Caco-2 (cell line): ENCODE measurements at regions not wholly inside any gene's neighbourhood (a gene's known extent, or its start where the extent isn't known, plus 50 kb on each side); places are given as distances from the start of the nearest gene placed in this dataset.
"Not testable (repeated sequence)": the region's sequence is repeated elsewhere in the genome, so short reads cannot be mapped to it uniquely, and the experiment has no call there.

Experiments used
- BruUV-seq: library from RNA; stranded (reverse); fragments of 400-500 nt; replicated peaks from 2 replicates; lab custom pipeline; 2021; lab: Mats Ljungman, UMichigan
- CTCF ChIA-PET: fragments of 300-600 bp; sonication (Branson Sonifier 250); formaldehyde crosslinking; loops from one replicate; lab custom pipeline; 2022; ENCODE audit warnings: antibody characterized with exemption; lab: Charles Lee
- POLR2A ChIA-PET: fragments of 300-600 bp; sonication (Branson Sonifier 250); formaldehyde crosslinking; loops from one replicate; lab custom pipeline; 2022; ENCODE audit warnings: antibody characterized with exemption; lab: Charles Lee
- DNase-seq, 2 experiments: peaks; one replicate each; pipeline versions ENCODE4 v3.0.0 to v3.0.0-alpha.2; 2020 to 2022
- H3K27me3 ChIP-seq: replicated peaks from 2 replicates; pipeline ENCODE4 v1.6.0; 2011; ENCODE audit warnings: low read length; ENCODE audit not compliant: control insufficient read depth, insufficient read depth
- H3K36me3 ChIP-seq: 2 replicates; pipeline ENCODE4 v1.5.1; 2011; ENCODE audit warnings: low read length; ENCODE audit not compliant: control insufficient read depth, insufficient read depth
- H3K4me1 ChIP-seq: fragments of 250-450 bp; sonication (Bioruptor Pico); 2 replicates; pipeline ENCODE4 v1.5.1; 2020; ENCODE audit warnings: mild to moderate bottlenecking
- H3K4me3 ChIP-seq: 2 replicates; pipeline ENCODE4 v1.5.1; 2011; ENCODE audit warnings: low read depth, mild to moderate bottlenecking, control low read depth, low read length
- H3K9me3 ChIP-seq: fragments of 250-450 bp; sonication (Bioruptor Pico); 2 replicates; pipeline ENCODE4 v1.5.1; 2020; ENCODE audit warnings: mild to moderate bottlenecking, moderate library complexity
- H3K27ac Mint-ChIP-seq: one replicate; pipeline ENCODE4 v1.8.0; 2022; ENCODE audit warnings: mixed read lengths; ENCODE audit not compliant: unreplicated experiment
- H3K27me3 Mint-ChIP-seq: one replicate; pipeline ENCODE4 v1.8.0; 2022; ENCODE audit warnings: mixed read lengths; ENCODE audit not compliant: insufficient read depth, unreplicated experiment
- H3K36me3 Mint-ChIP-seq: one replicate; pipeline ENCODE4 v1.8.0; 2022; ENCODE audit warnings: mild to moderate bottlenecking, mixed read lengths; ENCODE audit not compliant: insufficient read depth, unreplicated experiment
- H3K4me1 Mint-ChIP-seq: one replicate; pipeline ENCODE4 v1.8.0; 2022; ENCODE audit warnings: low read depth, mixed read lengths; ENCODE audit not compliant: unreplicated experiment
- H3K4me3 Mint-ChIP-seq: one replicate; pipeline ENCODE4 v1.8.0; 2022; ENCODE audit warnings: mild to moderate bottlenecking, moderate library complexity, mixed read lengths; ENCODE audit not compliant: unreplicated experiment
- H3K9me3 Mint-ChIP-seq: one replicate; pipeline ENCODE4 v1.8.0; 2022; ENCODE audit warnings: mixed read lengths; ENCODE audit not compliant: unreplicated experiment
- CTCF ChIP-seq, 2 experiments: fragments of 200-600 bp in 1 of 2; IDR thresholded peaks; 1 replicate in 1 of 2; 2 replicates in 1 of 2; pipeline versions ENCODE4 v1.5.1 to v1.8.0; 2011 to 2022; ENCODE audit warnings: antibody characterized with exemption in 1 of 2, control low read depth in 1 of 2, inconsistent platforms in 1 of 2, low read depth in 1 of 2, low read length in 1 of 2, mild to moderate bottlenecking in 1 of 2, moderate library complexity in 1 of 2; ENCODE audit not compliant: insufficient read depth in 1 of 2, severe bottlenecking in 1 of 2, unreplicated experiment in 1 of 2
- intact Hi-C: fragments of 100-400 bp; cut with micrococcal nuclease; formaldehyde crosslinking; loops from one replicate; pipeline ENCODE4 v1.10.0; 2022; ENCODE audit not compliant: unreplicated experiment

- H3K27ac Mint-ChIP-seq: no peak overlapping the region
- no peak for DNase-seq
- no TSS peak for BruUV-seq
- H3K27me3 Mint-ChIP-seq: peaks cover 3% of the 10 kb centered on the region
- no peak for TF ChIP-seq CTCF (IDR thresholded peaks at IDR 0.05; ENCODE audit: insufficient read depth in 1 of 2, low read depth in 1 of 2, low read length in 1 of 2, severe bottlenecking in 1 of 2, unreplicated experiment in 1 of 2)
- H3K4me1 Mint-ChIP-seq: no peaks in the 10 kb centered on the region
- H3K36me3 Mint-ChIP-seq: no peaks in the 10 kb centered on the region
- no peaks in the 10 kb centered on the region for H3K27me3 ChIP-seq
- H3K4me3 ChIP-seq: no peak overlapping the region
- H3K9me3 ChIP-seq: no peaks in the 10 kb centered on the region
- ChIA-PET CTCF (interaction anchor here (0.6 kb wide), 1 partner anchor 1059 kb away, joined by 3 read pairs; no protein-coding TSS in a partner anchor), POLR2A (no interaction called here)
- no peaks in the 10 kb centered on the region for H3K4me1 ChIP-seq
- intact Hi-C loops: no loop called here
- H3K9me3 Mint-ChIP-seq: no peaks in the 10 kb centered on the region
- no peak overlapping the region for H3K4me3 Mint-ChIP-seq
- H3K36me3 ChIP-seq: no peaks in the 10 kb centered on the region
Observed at GRCh38 chr9:102185962-102186361, 447.5 kb upstream of the GRIN3A start.

GRCh38 chr9:102185371-102185770 lies 446.9 kb upstream of the GRIN3A start:
- Mint-ChIP-seq H3K4me3 (no peak overlapping the region), H3K27me3 (peaks cover 3% of the 10 kb centered on the region), H3K36me3 (no peaks in the 10 kb centered on the region), H3K9me3 (no peaks in the 10 kb centered on the region), H3K4me1 (no peaks in the 10 kb centered on the region), H3K27ac (no peak overlapping the region)
- Histone ChIP-seq H3K4me3 (no peak overlapping the region), H3K36me3 (no peaks in the 10 kb centered on the region), H3K27me3 (no peaks in the 10 kb centered on the region), H3K9me3 (no peaks in the 10 kb centered on the region), H3K4me1 (no peaks in the 10 kb centered on the region)
- ChIA-PET POLR2A (no interaction called here), CTCF (interaction anchor here (0.6 kb wide), 1 partner anchor 1058 kb away, joined by 3 read pairs; no protein-coding TSS in a partner anchor)
- no peak for DNase-seq
- TF ChIP-seq CTCF (IDR thresholded peaks at IDR 0.05; ENCODE audit: insufficient read depth in 1 of 2, low read depth in 1 of 2, low read length in 1 of 2, severe bottlenecking in 1 of 2, unreplicated experiment in 1 of 2): no peak
- BruUV-seq: no TSS peak
- intact Hi-C loops: no loop called here

GRCh38 chr9:102178811-102179210 lies 440.4 kb upstream of the GRIN3A start:
- Mint-ChIP-seq H3K36me3 (no peaks in the 10 kb centered on the region), H3K9me3 (peaks cover 10% of the 10 kb centered on the region), H3K27me3 (no peaks in the 10 kb centered on the region), H3K4me1 (no peaks in the 10 kb centered on the region), H3K4me3 (no peak overlapping the region), H3K27ac (no peak overlapping the region)
- no peak for DNase-seq
- intact Hi-C loops: no loop called here
- BruUV-seq: no TSS peak
- Histone ChIP-seq H3K27me3 (no peaks in the 10 kb centered on the region), H3K9me3 (peaks cover 7% of the 10 kb centered on the region; the same call in 1 of the 2 replicates), H3K4me1 (no peaks in the 10 kb centered on the region), H3K36me3 (no peaks in the 10 kb centered on the region), H3K4me3 (no peak overlapping the region)
- ChIA-PET CTCF (no interaction called here), POLR2A (no interaction called here)
- no peak for TF ChIP-seq CTCF (IDR thresholded peaks at IDR 0.05; ENCODE audit: insufficient read depth in 1 of 2, low read depth in 1 of 2, low read length in 1 of 2, severe bottlenecking in 1 of 2, unreplicated experiment in 1 of 2)

DNA sequence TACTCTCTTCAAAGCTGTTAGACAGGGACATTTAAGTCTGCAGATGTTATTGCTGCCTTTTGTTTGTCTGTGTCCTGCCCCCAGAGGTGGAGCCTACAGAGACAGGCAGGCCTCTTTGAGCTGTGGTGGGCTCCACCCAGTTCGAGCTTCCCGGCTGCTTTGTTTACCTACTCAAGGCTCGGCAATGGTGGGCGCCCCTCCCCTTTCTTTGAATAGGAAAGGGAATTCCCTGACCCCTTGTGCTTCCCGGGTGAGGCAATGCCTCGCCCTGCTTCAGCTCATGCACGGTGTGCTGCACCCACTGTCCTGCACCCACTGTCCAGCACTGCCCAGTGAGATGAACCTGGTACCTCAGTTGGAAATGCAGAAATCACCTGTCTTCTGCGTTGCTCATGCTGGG lies 435.8 kb upstream of the GRIN3A start:
- H3K27me3 Mint-ChIP-seq, H3K4me3 ChIP-seq, intact Hi-C loops, H3K4me1 Mint-ChIP-seq, DNase-seq, H3K27ac Mint-ChIP-seq, CTCF ChIA-PET, POLR2A ChIA-PET, BruUV-seq, H3K4me3 Mint-ChIP-seq, H3K9me3 ChIP-seq, H3K36me3 ChIP-seq, H3K36me3 Mint-ChIP-seq, H3K4me1 ChIP-seq, H3K27me3 ChIP-seq: not testable (repeated sequence)
- H3K9me3 Mint-ChIP-seq: peaks cover 20% of the 10 kb centered on the region
